ENCODE measurements at regions not wholly inside any gene's neighbourhood (a gene's known extent, or its start where the extent isn't known, plus 50 kb on each side); places are given as distances from the start of the nearest gene placed in this dataset.

- DNase-seq: no peak
- Histone ChIP-seq H3K27me3 (ENCODE audit: control insufficient read depth in 2 of 2, insufficient read depth in 2 of 2, low read length in 2 of 2) (no peaks in the 10 kb centered on the region), H3K27ac (ENCODE audit: low read depth in 1 of 2, low read length in 2 of 2) (no peak overlapping the region), H3K36me3 (replicated peaks in 1 of 2; ENCODE audit: control insufficient read depth in 1 of 2, insufficient read depth in 2 of 2, low read length in 2 of 2) (no peaks in the 10 kb centered on the region), H4K20me1 (ENCODE audit: insufficient read depth, low read length) (no peaks in the 10 kb centered on the region), H2AFZ (ENCODE audit: insufficient read depth, low read depth, low read length, poor library complexity, severe bottlenecking) (no peak overlapping the region), H3K4me3 (replicated peaks in 1 of 3; ENCODE audit: low read depth in 2 of 3, low read length in 3 of 3) (no peak overlapping the region), H3K4me2 (replicated peaks; ENCODE audit: extremely low read depth, low read length, poor library complexity, severe bottlenecking) (no peak overlapping the region), H3K9me3 (replicated peaks in 1 of 2; ENCODE audit: control insufficient read depth in 1 of 2, insufficient read depth in 1 of 2, low read length in 2 of 2) (no peaks in the 10 kb centered on the region), H3K79me2 (ENCODE audit: insufficient read depth, low read length) (no peaks in the 10 kb centered on the region), H3K9ac (ENCODE audit: insufficient read depth, low read length, poor library complexity, severe bottlenecking) (no peak overlapping the region), H3K4me1 (ENCODE audit: control insufficient read depth in 1 of 2, insufficient read depth in 2 of 2, low read length in 2 of 2) (no peaks in the 10 kb centered on the region)
- intact Hi-C loops (cut with micrococcal nuclease): loop anchor here in 1 of 2 donors (5.0 kb wide), 1 partner anchor 913 kb away; no protein-coding TSS in a partner anchor
- H3K27me3 Mint-ChIP-seq (ENCODE audit: low read depth in 3 of 3): peaks cover 2 to 3% (median 3%) of the 10 kb centered on the region in 3 donors
- no peaks in the 10 kb centered on the region for H3K36me3 Mint-ChIP-seq
- no peak for TF ChIP-seq CTCF (IDR thresholded peaks at IDR 0.05)
- H3K27ac Mint-ChIP-seq: no peak overlapping the region
- H3K9me3 Mint-ChIP-seq: no peaks in the 10 kb centered on the region
- no peak overlapping the region for H3K4me3 Mint-ChIP-seq
- WGBS (ENCODE audit: insufficient coverage): 51% methylated on average over 3 of the region's 3 CpGs
- no peaks in the 10 kb centered on the region for H3K4me1 Mint-ChIP-seq
These were observed 410.1 kb upstream of the PLXNA2 start for GRCh38 chr1:208654241-208654640.

DNA sequence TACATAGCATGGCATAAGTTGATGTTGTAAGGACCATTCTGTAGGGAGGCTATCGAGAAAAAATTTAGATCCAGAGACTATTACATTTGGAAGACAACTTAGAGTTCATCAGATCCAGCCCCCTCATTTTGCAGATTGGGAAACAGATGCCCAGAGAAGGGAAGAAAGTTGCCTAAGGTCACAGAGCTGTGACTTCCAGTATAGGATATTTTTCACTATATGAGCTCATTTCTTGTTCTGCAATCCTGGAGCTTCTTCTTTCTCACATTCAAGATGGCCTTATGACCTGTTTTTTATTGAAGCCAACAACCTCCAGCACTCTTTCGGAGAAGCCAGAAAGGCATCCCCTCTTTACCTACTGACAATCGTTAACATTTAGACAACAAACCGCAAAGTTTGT, 421.8 kb upstream of the PLXNA2 start:
- H3K4me1 Mint-ChIP-seq: no peaks in the 10 kb centered on the region
- Histone ChIP-seq H3K27ac (ENCODE audit: low read depth in 1 of 2, low read length in 2 of 2) (no peak overlapping the region), H4K20me1 (ENCODE audit: insufficient read depth, low read length) (no peaks in the 10 kb centered on the region), H3K4me1 (ENCODE audit: control insufficient read depth in 1 of 2, insufficient read depth in 2 of 2, low read length in 2 of 2) (no peaks in the 10 kb centered on the region), H3K4me3 (replicated peaks in 1 of 3; ENCODE audit: low read depth in 2 of 3, low read length in 3 of 3) (no peak overlapping the region), H3K4me2 (replicated peaks; ENCODE audit: extremely low read depth, low read length, poor library complexity, severe bottlenecking) (no peak overlapping the region), H3K36me3 (replicated peaks in 1 of 2; ENCODE audit: control insufficient read depth in 1 of 2, insufficient read depth in 2 of 2, low read length in 2 of 2) (no peaks in the 10 kb centered on the region), H3K9ac (ENCODE audit: insufficient read depth, low read length, poor library complexity, severe bottlenecking) (no peak overlapping the region), H3K79me2 (ENCODE audit: insufficient read depth, low read length) (no peaks in the 10 kb centered on the region), H3K9me3 (replicated peaks in 1 of 2; ENCODE audit: control insufficient read depth in 1 of 2, insufficient read depth in 1 of 2, low read length in 2 of 2) (no peaks in the 10 kb centered on the region), H2AFZ (ENCODE audit: insufficient read depth, low read depth, low read length, poor library complexity, severe bottlenecking) (no peak overlapping the region), H3K27me3 (ENCODE audit: control insufficient read depth in 2 of 2, insufficient read depth in 2 of 2, low read length in 2 of 2) (no peaks in the 10 kb centered on the region)
- H3K4me3 Mint-ChIP-seq: no peak overlapping the region
- no peaks in the 10 kb centered on the region for H3K36me3 Mint-ChIP-seq
- no peak for DNase-seq
- no peak for TF ChIP-seq CTCF (IDR thresholded peaks at IDR 0.05)
- no peaks in the 10 kb centered on the region for H3K27me3 Mint-ChIP-seq (ENCODE audit: low read depth in 3 of 3)
- WGBS (ENCODE audit: insufficient coverage): 100% methylated on average over 3 of the region's 4 CpGs
- H3K9me3 Mint-ChIP-seq: peaks cover 0 to 3% (median 0%) of the 10 kb centered on the region in 7 donors
- H3K27ac Mint-ChIP-seq: no peak overlapping the region
- intact Hi-C loops (cut with micrococcal nuclease): no loop called here
